ENCODE measurements at regions not wholly inside any gene's neighbourhood (a gene's known extent, or its start where the extent isn't known, plus 50 kb on each side); places are given as distances from the start of the nearest gene placed in this dataset.

DNA sequence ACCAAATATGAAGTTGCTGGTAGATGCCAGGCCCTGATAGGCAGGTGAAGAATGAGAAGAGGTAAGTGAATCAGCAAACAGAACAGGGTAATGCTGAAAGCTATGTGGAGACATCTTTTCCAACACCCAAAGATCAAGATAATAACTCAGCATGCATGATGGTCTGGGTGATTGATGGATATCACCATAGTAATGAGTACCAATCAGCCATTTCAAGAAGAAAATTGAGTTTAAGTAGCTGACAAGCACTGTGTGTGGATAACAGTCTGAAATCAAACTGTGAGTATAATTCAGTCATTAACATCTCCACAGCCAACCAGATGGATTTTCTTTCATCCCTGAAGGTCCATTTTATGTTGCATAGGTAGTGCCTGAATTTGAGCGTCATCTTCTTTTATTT is 289.6 kb upstream of the SMIM31 start:
- no peak for DNase-seq (ENCODE audit: low read depth)
- TF ChIP-seq, protein P1, sequence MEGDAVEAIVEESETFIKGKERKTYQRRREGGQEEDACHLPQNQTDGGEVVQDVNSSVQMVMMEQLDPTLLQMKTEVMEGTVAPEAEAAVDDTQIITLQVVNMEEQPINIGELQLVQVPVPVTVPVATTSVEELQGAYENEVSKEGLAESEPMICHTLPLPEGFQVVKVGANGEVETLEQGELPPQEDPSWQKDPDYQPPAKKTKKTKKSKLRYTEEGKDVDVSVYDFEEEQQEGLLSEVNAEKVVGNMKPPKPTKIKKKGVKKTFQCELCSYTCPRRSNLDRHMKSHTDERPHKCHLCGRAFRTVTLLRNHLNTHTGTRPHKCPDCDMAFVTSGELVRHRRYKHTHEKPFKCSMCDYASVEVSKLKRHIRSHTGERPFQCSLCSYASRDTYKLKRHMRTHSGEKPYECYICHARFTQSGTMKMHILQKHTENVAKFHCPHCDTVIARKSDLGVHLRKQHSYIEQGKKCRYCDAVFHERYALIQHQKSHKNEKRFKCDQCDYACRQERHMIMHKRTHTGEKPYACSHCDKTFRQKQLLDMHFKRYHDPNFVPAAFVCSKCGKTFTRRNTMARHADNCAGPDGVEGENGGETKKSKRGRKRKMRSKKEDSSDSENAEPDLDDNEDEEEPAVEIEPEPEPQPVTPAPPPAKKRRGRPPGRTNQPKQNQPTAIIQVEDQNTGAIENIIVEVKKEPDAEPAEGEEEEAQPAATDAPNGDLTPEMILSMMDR (conservative IDR thresholded peaks at IDR 0.05; ENCODE audit: low read depth, low read length) = no peak
- no peak overlapping the region for H3K4me3 ChIP-seq (ENCODE audit: low read depth, low read length)

DNA sequence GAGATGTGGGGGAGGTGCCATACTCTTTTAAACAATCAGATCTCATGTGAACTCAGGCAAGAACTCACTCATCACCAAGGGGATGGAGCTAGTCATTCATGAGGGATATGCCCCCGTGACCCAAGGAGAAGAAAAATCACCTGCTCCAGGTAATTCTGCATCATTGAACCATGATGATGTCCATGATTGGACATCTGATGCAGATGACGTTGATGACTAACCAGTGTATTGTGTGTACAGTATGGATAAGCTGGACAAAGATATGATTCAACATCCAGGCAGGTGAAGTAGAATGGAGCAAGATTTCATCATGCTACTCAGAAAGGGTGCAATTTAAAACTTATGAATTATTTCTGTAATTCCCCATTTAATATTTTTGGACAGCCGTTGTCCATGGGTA is 286.4 kb upstream of the SMIM31 start:
- H3K4me3 ChIP-seq (ENCODE audit: low read depth, low read length) = no peak overlapping the region
- DNase-seq (ENCODE audit: low read depth) = no peak
- TF ChIP-seq, protein P1 (conservative IDR thresholded peaks at IDR 0.05; ENCODE audit: low read depth, low read length) = no peak

DNA sequence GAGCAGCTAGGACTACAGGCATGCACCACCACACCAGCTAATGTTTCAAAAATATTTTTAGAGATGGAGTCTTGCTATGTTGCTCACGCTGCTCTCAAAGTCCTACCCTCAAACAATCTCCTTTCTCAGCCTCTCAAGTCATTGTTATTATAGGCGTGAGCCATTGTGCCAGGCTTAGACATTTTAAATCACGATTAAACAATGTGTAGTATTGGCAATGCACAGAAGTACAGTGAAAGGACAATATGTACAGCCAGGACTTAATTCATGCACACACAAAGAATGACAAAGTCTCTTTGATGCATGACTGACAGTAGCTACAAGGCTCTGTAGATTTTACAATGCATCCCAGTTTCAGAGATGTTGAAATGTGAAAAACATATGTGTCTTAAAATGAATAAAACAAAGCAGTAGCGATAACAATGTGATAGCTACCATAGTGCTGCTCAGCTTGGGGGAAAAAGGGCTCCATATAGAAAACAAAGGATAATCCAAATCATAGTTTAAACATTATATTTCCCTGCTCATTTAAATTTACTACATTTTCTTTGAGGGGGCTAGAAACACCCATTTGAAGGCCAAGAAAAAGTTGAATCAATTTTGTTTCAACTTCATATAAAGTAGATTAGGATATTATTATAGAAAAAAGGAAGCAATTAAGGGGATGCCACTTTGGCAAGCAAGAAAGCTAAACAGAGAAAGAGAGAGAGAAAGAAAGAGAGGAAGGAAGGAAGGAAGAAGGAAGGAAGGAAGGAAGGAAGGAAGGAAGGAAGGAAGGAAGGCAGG is 272.4 kb upstream of the SMIM31 start:
- DNase-seq (ENCODE audit: low read depth) = no peak
- no peak overlapping the region for H3K4me3 ChIP-seq (ENCODE audit: low read depth, low read length)
- TF ChIP-seq, protein P1 (conservative IDR thresholded peaks at IDR 0.05; ENCODE audit: low read depth, low read length) = no peak

DNA sequence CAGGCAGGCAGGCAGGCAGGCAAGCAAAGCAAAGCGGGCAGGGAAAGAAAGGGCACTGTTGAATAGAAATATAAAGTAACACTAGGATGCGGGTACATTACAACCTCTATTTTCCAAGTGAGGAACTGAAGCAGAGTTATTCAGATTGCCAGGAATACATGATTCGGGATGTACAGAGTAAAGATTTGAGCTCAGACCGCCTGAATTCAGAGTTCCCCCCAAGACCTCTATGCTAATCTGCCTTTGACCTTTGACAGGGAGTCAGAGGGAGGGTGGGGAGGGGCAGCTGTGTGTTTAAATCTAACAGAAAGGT is 271.9 kb upstream of the SMIM31 start:
- TF ChIP-seq, protein P1 (conservative IDR thresholded peaks at IDR 0.05; ENCODE audit: low read depth, low read length) = no peak
- no peak for DNase-seq (ENCODE audit: low read depth)
- no peak overlapping the region for H3K4me3 ChIP-seq (ENCODE audit: low read depth, low read length)

DNA sequence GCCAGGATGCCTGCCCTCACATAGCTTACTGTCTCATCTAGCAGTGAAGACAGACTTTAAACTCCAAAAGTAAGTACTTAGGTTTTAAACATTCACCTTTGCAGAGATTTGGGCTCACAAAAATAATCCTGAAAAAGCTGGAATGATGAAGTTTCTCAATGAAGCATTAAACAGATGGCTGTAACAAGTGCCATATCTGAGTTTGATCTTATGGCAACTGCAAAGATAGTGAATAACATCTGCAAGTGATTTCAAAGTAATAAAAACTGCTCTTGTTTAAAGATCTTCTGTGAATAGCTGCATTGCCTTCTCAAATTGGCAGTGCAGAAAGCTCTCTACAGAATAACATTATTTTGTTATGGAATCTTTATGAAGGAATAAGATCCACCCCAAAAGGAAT is 271.2 kb upstream of the SMIM31 start:
- DNase-seq (ENCODE audit: low read depth) = no peak
- H3K4me3 ChIP-seq (ENCODE audit: low read depth, low read length) = no peak overlapping the region
- TF ChIP-seq, protein P1 (conservative IDR thresholded peaks at IDR 0.05; ENCODE audit: low read depth, low read length) = no peak

DNA sequence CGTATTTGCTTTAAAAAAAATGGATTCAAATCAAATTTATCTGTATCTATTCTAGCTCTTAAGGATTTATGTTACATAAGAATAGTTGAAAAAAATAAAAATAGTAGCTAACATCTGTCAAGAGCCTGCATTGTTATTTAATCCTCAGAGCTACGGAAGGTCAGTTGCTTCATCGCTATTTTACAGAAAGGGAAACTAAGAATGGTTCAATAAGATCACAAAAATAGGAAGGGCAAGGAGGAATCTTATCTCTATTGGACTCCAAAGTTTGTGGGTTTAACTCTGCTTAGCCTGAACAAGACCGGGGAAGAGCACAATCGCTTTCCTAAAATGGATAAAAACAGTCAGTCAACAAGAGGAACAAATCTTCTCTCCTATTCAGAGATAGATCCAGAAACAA is 270.2 kb upstream of the SMIM31 start:
- no peak overlapping the region for H3K4me3 ChIP-seq (ENCODE audit: low read depth, low read length)
- no peak for DNase-seq (ENCODE audit: low read depth)
- TF ChIP-seq, protein P1 (conservative IDR thresholded peaks at IDR 0.05; ENCODE audit: low read depth, low read length) = no peak

DNA sequence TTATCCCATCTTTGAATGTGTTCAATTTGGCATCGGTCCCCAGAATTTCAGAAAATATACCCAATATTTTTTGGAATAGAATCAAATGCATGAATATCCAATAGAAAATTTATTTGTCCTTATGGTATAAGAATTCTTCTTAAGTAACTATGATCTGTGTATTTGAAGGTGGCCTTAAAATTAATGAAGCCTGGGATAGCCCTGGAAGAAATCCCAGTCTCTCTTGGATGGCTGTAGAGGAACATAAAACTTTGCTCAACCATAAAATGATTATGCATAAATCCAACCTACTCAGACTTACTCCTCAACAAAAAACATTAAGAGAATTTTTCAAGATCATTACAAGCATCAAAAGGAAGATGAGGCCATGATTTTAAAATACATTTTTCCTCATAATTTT is 269.4 kb upstream of the SMIM31 start:
- H3K4me3 ChIP-seq (ENCODE audit: low read depth, low read length) = no peak overlapping the region
- TF ChIP-seq, protein P1 (conservative IDR thresholded peaks at IDR 0.05; ENCODE audit: low read depth, low read length) = no peak
- DNase-seq (ENCODE audit: low read depth) = no peak
